K562 (cell line): ENCODE measurements at regions not wholly inside any gene's neighbourhood (a gene's known extent, or its start where the extent isn't known, plus 50 kb on each side); places are given as distances from the start of the nearest gene placed in this dataset.

Experiments
- ATAC-seq: fragments of 200-7000 bp; cut with Tn5 transposase; 3 replicates; pipeline ENCODE4 v1.9.1; 2020; ENCODE audit warnings: moderate library complexity
- BruUV-seq: library from RNA; stranded (reverse); fragments of 400-500 nt; replicated peaks from 2 replicates; lab custom pipeline; 2021; lab: Mats Ljungman, UMichigan
- CTCF ChIA-PET: fragments of 300-600 bp; formaldehyde crosslinking; extraction: SDS; loops from one replicate; lab custom pipeline; 2021; ENCODE audit warnings: low intra/inter-chr PET ratio; lab: Yijun Ruan, JAX
- POLR2A ChIA-PET: fragments of 300-600, 350-650 bp; sonication (Branson Sonifier 250); formaldehyde crosslinking; extraction: SDS; loops from one replicate; lab custom pipeline; 2021; ENCODE audit warnings: antibody characterized with exemption, inconsistent platforms; lab: Yijun Ruan, JAX
- DNase-seq, 4 experiments: peaks; one replicate each; pipeline versions ENCODE4 v3.0.0 to v3.0.0-alpha.2; 2011 to 2018; ENCODE audit warnings: low spot score in 3 of 4, mixed read lengths in 3 of 4; ENCODE audit errors: extremely low read depth in 1 of 4
- FAIRE-seq: peaks from 2 replicates; lab custom pipeline; 2011; peaks lifted over from hg19 to GRCh38; lab: Jason Lieb, UNC
- H2AFZ ChIP-seq: 2 replicates; pipeline ENCODE4 v1.6.0; 2011; ENCODE audit warnings: low read depth, low read length, control low read depth, inconsistent platforms
- H3K27ac ChIP-seq: fragments of 200-600 bp; 3 replicates; pipeline ENCODE4 v1.8.0; 2011; ENCODE audit warnings: low read depth, mild to moderate bottlenecking, control low read depth, inconsistent platforms, low read length, moderate library complexity, mixed read lengths; ENCODE audit errors: extremely low read depth
- H3K27me3 ChIP-seq, 2 experiments: fragments of 300-600 bp in 1 of 2; 2 replicates in 1 of 2; 3 replicates in 1 of 2; pipeline versions ENCODE4 v1.6.0 to v1.8.0; 2011; ENCODE audit warnings: inconsistent platforms in 2 of 2, low read length in 2 of 2, mild to moderate bottlenecking in 1 of 2, mixed read lengths in 1 of 2, moderate library complexity in 1 of 2; ENCODE audit not compliant: control insufficient read depth in 2 of 2, insufficient read depth in 2 of 2
- H3K36me3 ChIP-seq: fragments of 300-600 bp; 3 replicates; pipeline ENCODE4 v1.8.0; 2011; ENCODE audit warnings: mild to moderate bottlenecking, low read length, inconsistent platforms; ENCODE audit not compliant: control insufficient read depth, insufficient read depth
- H3K4me1 ChIP-seq, 2 experiments: fragments of 200-600 bp in 1 of 2; replicated peaks in 1 of 2; 2 replicates in 1 of 2; 3 replicates in 1 of 2; pipeline versions ENCODE4 v1.5.1 to v1.8.0; 2011; ENCODE audit warnings: inconsistent platforms in 2 of 2, low read length in 2 of 2, mild to moderate bottlenecking in 1 of 2, mixed read lengths in 1 of 2, moderate library complexity in 1 of 2; ENCODE audit not compliant: control insufficient read depth in 2 of 2, insufficient read depth in 2 of 2
- H3K4me2 ChIP-seq: 2 replicates; pipeline ENCODE4 v1.6.1; 2011; ENCODE audit warnings: low read length, control low read depth, inconsistent platforms, mixed read lengths; ENCODE audit not compliant: insufficient read depth
- H3K4me3 ChIP-seq: fragments of 200-600 bp; sonication (generic), shearing (Covaris generic); 2 replicates; pipeline ENCODE4 v1.5.1; 2016; ENCODE audit warnings: control low read depth, inconsistent platforms
- H3K79me2 ChIP-seq: fragments of 200-600 bp; 3 replicates; pipeline ENCODE4 v1.8.0; 2011; ENCODE audit warnings: low read length, inconsistent platforms; ENCODE audit not compliant: control insufficient read depth, insufficient read depth
- H3K9ac ChIP-seq, 2 experiments: 2 replicates each; pipeline versions ENCODE4 v1.6.0 to v1.6.1; 2011; ENCODE audit warnings: low read depth in 2 of 2, low read length in 2 of 2, control low read depth in 1 of 2, inconsistent platforms in 1 of 2, mild to moderate bottlenecking in 1 of 2, mixed read lengths in 1 of 2; ENCODE audit not compliant: insufficient read depth in 1 of 2
- H3K9me1 ChIP-seq: one replicate; pipeline ENCODE4 v1.6.0; 2011; ENCODE audit warnings: inconsistent platforms, mild to moderate bottlenecking, low read length, moderate library complexity; ENCODE audit not compliant: control insufficient read depth, insufficient read depth
- H3K9me3 ChIP-seq: replicated peaks from 2 replicates; pipeline ENCODE4 v1.5.1; 2011; ENCODE audit warnings: low read depth, low read length, inconsistent platforms; ENCODE audit not compliant: control insufficient read depth, insufficient read depth
- H4K20me1 ChIP-seq: replicated peaks from 2 replicates; pipeline ENCODE4 v1.6.1; 2011; ENCODE audit warnings: low read length, inconsistent platforms, mixed read lengths; ENCODE audit not compliant: control insufficient read depth, insufficient read depth
- ARID1B ChIP-seq: fragments of 450-650 bp; IDR thresholded peaks from 2 replicates; pipeline ENCODE4 v1.6.1; 2016; ENCODE audit warnings: antibody characterized with exemption, mild to moderate bottlenecking, inconsistent platforms
- ASH1L ChIP-seq: fragments of 450-650 bp; IDR thresholded peaks from 2 replicates; pipeline ENCODE4 v1.6.1; 2018; ENCODE audit warnings: borderline replicate concordance, mild to moderate bottlenecking, low read depth; ENCODE audit not compliant: partially characterized antibody
- BCL6 ChIP-seq: fragments of 250-450 bp; sonication (Bioruptor Pico); IDR thresholded peaks from 2 replicates; pipeline ENCODE4 v1.4.0; 2020
- CC2D1A ChIP-seq: fragments of 450-650 bp; IDR thresholded peaks from 2 replicates; pipeline ENCODE4 v1.6.1; 2017; ENCODE audit warnings: mild to moderate bottlenecking
- ELF1 ChIP-seq: fragments of 200-800 bp; sonication (Bioruptor generic); IDR thresholded peaks from 2 replicates; pipeline ENCODE4 v1.6.1; 2016; ENCODE audit warnings: missing genetic modification characterization, missing compliant biosample characterization
- GABPB1 ChIP-seq: sonication (generic); formaldehyde crosslinking; IDR thresholded peaks from 2 replicates; pipeline ENCODE4 v1.8.0; 2022; ENCODE audit warnings: mild to moderate bottlenecking, missing genetic modification reagents
- NCOA6 ChIP-seq: fragments of 450-650 bp; IDR thresholded peaks from 2 replicates; pipeline ENCODE4 v1.6.1; 2017; ENCODE audit warnings: mild to moderate bottlenecking
- PTRF ChIP-seq: fragments of 450-650 bp; IDR thresholded peaks from 2 replicates; pipeline ENCODE4 v1.6.1; 2016; ENCODE audit warnings: mild to moderate bottlenecking, missing genetic modification characterization, missing compliant biosample characterization
- XRCC3 ChIP-seq: fragments of 450-650 bp; IDR thresholded peaks from 2 replicates; pipeline ENCODE4 v1.6.1; 2017; ENCODE audit warnings: mild to moderate bottlenecking, moderate library complexity
- ZFP1 ChIP-seq: fragments of 450-650 bp; formaldehyde crosslinking; IDR thresholded peaks from 2 replicates; pipeline ENCODE4 v1.4.0; 2020; ENCODE audit warnings: mild to moderate bottlenecking, mixed read lengths
- ZNF134 ChIP-seq: fragments of 250-450 bp; sonication (Bioruptor Pico); conservative IDR thresholded peaks from 2 replicates; pipeline ENCODE4 v1.4.0; 2020
- WGBS: fragments of 100-300 bp; shearing (Covaris generic); methylation state at CpG from one replicate; pipeline ENCODE4 v1.1.6; 2016; ENCODE audit warnings: low coverage, mixed read lengths; ENCODE audit not compliant: insufficient coverage; ENCODE audit errors: missing lambda C conversion rate; 5-methylcytosine and 5-hydroxymethylcytosine counted together
- in situ Hi-C: fragments of 300-500 bp; cut with MboI; formaldehyde crosslinking; loops from 4 replicates; pipeline ENCODE4 v1.15.0; 2018; ENCODE audit warnings: inconsistent platforms, mixed read lengths
- intact Hi-C: fragments of 100-400 bp; cut with micrococcal nuclease; formaldehyde crosslinking; loops from 2 replicates; pipeline ENCODE4 v1.14.2; 2022
- TF ChIP-seq, protein P1 (sequence below), 3 experiments: fragments of 200-800 bp in 1 of 3; fragments of 250-450 bp in 1 of 3; fragments of 450-650 bp in 1 of 3; sonication (Bioruptor Pico) in 1 of 3; sonication (Bioruptor generic) in 1 of 3; formaldehyde crosslinking in 1 of 3; IDR thresholded peaks; 2 replicates each; pipeline versions ENCODE4 v1.6.1 to v1.8.0; 2016 to 2022; ENCODE audit warnings: mild to moderate bottlenecking in 2 of 3, missing genetic modification characterization in 2 of 3, missing compliant biosample characterization in 1 of 3, moderate library complexity in 1 of 3
- TF ChIP-seq, protein P2 (sequence below): fragments of 250-450 bp; sonication (Bioruptor Pico); IDR thresholded peaks from 2 replicates; pipeline ENCODE4 v1.9.0; 2021; ENCODE audit warnings: mild to moderate bottlenecking, inconsistent platforms

GRCh38 chr5:13558408-13558807 lies 386.1 kb downstream of the DNAH5 start:
- ChIA-PET CTCF (no interaction called here), POLR2A (no interaction called here)
- no peak overlapping the region for H3K4me3 ChIP-seq
- no peak for DNase-seq
- in situ Hi-C loops (no loop called here), intact Hi-C loops (no loop called here)
- H4K20me1 ChIP-seq, result no peaks in the 10 kb centered on the region
- H3K4me1 ChIP-seq, result no peaks in the 10 kb centered on the region
- WGBS, result 0% methylated on average over 1 of the region's 1 CpG
- no peak overlapping the region for H3K9ac ChIP-seq
- no peak for TF ChIP-seq ELF1
- no peak for TF ChIP-seq ZFP1 (CRISPR knock-in tag)
- TF ChIP-seq ARID1B, result no peak
- TF ChIP-seq XRCC3, result no peak
- FAIRE-seq, result no peak
- H3K36me3 ChIP-seq, result no peaks in the 10 kb centered on the region
- no peak for ATAC-seq
- H3K9me3 ChIP-seq, result no peaks in the 10 kb centered on the region
- H3K27me3 ChIP-seq, result no peaks in the 10 kb centered on the region
- no peaks in the 10 kb centered on the region for H3K79me2 ChIP-seq
- no peaks in the 10 kb centered on the region for H3K9me1 ChIP-seq
- H3K27ac ChIP-seq, result no peak overlapping the region
- no TSS peak for BruUV-seq
- H2AFZ ChIP-seq, result no peak overlapping the region
- no peak overlapping the region for H3K4me2 ChIP-seq

- Histone ChIP-seq H3K27me3 (no peaks in the 10 kb centered on the region), H2AFZ (no peak overlapping the region), H4K20me1 (no peaks in the 10 kb centered on the region), H3K36me3 (no peaks in the 10 kb centered on the region), H3K4me2 (no peak overlapping the region), H3K9me3 (no peaks in the 10 kb centered on the region), H3K9ac (no peak overlapping the region), H3K4me1 (no peaks in the 10 kb centered on the region), H3K79me2 (no peaks in the 10 kb centered on the region), H3K27ac (no peak overlapping the region), H3K9me1 (no peaks in the 10 kb centered on the region), H3K4me3 (no peak overlapping the region)
- BruUV-seq, result no TSS peak
- 0% methylated on average over 4 of the region's 4 CpGs for whole genome bisulfite sequencing
- DNase-seq, result no peak
- ChIA-PET CTCF (no interaction called here), POLR2A (no interaction called here)
- intact Hi-C loops, result no loop called here
- in situ Hi-C loops, result no loop called here
- FAIRE-seq, result no peak
- ATAC-seq, result no peak
- TF ChIP-seq PTRF (tag), result no peak
- TF ChIP-seq, protein P1, sequence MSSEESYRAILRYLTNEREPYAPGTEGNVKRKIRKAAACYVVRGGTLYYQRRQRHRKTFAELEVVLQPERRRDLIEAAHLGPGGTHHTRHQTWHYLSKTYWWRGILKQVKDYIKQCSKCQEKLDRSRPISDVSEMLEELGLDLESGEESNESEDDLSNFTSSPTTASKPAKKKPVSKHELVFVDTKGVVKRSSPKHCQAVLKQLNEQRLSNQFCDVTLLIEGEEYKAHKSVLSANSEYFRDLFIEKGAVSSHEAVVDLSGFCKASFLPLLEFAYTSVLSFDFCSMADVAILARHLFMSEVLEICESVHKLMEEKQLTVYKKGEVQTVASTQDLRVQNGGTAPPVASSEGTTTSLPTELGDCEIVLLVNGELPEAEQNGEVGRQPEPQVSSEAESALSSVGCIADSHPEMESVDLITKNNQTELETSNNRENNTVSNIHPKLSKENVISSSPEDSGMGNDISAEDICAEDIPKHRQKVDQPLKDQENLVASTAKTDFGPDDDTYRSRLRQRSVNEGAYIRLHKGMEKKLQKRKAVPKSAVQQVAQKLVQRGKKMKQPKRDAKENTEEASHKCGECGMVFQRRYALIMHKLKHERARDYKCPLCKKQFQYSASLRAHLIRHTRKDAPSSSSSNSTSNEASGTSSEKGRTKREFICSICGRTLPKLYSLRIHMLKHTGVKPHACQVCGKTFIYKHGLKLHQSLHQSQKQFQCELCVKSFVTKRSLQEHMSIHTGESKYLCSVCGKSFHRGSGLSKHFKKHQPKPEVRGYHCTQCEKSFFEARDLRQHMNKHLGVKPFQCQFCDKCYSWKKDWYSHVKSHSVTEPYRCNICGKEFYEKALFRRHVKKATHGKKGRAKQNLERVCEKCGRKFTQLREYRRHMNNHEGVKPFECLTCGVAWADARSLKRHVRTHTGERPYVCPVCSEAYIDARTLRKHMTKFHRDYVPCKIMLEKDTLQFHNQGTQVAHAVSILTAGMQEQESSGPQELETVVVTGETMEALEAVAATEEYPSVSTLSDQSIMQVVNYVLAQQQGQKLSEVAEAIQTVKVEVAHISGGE (CRISPR knock-in tag; IDR thresholded peaks at IDR 0.05), result 0 out of 6 replicates have a peak, but pooled peaks of 1 of the 3 experiments have one; percentile 13
- TF ChIP-seq ASH1L, result no peak
- TF ChIP-seq NCOA6, result no peak
- TF ChIP-seq, protein P2, sequence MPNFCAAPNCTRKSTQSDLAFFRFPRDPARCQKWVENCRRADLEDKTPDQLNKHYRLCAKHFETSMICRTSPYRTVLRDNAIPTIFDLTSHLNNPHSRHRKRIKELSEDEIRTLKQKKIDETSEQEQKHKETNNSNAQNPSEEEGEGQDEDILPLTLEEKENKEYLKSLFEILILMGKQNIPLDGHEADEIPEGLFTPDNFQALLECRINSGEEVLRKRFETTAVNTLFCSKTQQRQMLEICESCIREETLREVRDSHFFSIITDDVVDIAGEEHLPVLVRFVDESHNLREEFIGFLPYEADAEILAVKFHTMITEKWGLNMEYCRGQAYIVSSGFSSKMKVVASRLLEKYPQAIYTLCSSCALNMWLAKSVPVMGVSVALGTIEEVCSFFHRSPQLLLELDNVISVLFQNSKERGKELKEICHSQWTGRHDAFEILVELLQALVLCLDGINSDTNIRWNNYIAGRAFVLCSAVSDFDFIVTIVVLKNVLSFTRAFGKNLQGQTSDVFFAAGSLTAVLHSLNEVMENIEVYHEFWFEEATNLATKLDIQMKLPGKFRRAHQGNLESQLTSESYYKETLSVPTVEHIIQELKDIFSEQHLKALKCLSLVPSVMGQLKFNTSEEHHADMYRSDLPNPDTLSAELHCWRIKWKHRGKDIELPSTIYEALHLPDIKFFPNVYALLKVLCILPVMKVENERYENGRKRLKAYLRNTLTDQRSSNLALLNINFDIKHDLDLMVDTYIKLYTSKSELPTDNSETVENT, result no peak
- no peak for TF ChIP-seq CC2D1A
- TF ChIP-seq GABPB1 (CRISPR knock-in tag), result no peak
- TF ChIP-seq ZNF134, result no peak
- no peak for TF ChIP-seq BCL6 (CRISPR knock-in tag)
Observed at GRCh38 chr5:13553896-13554295, 390.6 kb downstream of the DNAH5 start.
